DND-41 (cell line): ENCODE measurements at regions not wholly inside any gene's neighbourhood (a gene's known extent, or its start where the extent isn't known, plus 50 kb on each side); places are given as distances from the start of the nearest gene placed in this dataset.

Source experiments
- ATAC-seq: fragments of 200-7000 bp; cut with Tn5 transposase; 3 replicates; pipeline ENCODE4 v1.9.1; 2021; ENCODE audit warnings: low read depth; ENCODE audit not compliant: insufficient read depth
- DNase-seq: peaks from one replicate; pipeline ENCODE4 v3.0.0-alpha.2; 2020
- H2AFZ ChIP-seq: 2 replicates; pipeline ENCODE4 v1.6.0; 2012; ENCODE audit warnings: low read depth, low read length
- H3K27ac ChIP-seq: 2 replicates; pipeline ENCODE4 v1.5.1; 2012; ENCODE audit warnings: low read length, inconsistent platforms
- H3K27me3 ChIP-seq: fragments of 200-600 bp; sonication (generic); 2 replicates; pipeline ENCODE4 v1.6.0; 2012; ENCODE audit warnings: low read length, mild to moderate bottlenecking, inconsistent platforms; ENCODE audit not compliant: insufficient read depth, poor library complexity
- H3K36me3 ChIP-seq: 2 replicates; pipeline ENCODE4 v1.5.1; 2012; ENCODE audit warnings: low read length, inconsistent platforms; ENCODE audit not compliant: insufficient read depth
- H3K4me1 ChIP-seq: 2 replicates; pipeline ENCODE4 v1.5.1; 2012; ENCODE audit warnings: mild to moderate bottlenecking, low read length; ENCODE audit not compliant: insufficient read depth
- H3K4me2 ChIP-seq: 2 replicates; pipeline ENCODE4 v1.6.0; 2012; ENCODE audit warnings: mild to moderate bottlenecking, moderate library complexity, low read length, inconsistent platforms; ENCODE audit not compliant: insufficient read depth
- H3K4me3 ChIP-seq, 2 experiments: fragments of 200-600 bp in 1 of 2; shearing (Covaris generic) in 1 of 2; 2 replicates each; pipeline ENCODE4 v1.5.1; 2012 to 2016; ENCODE audit warnings: inconsistent platforms in 2 of 2, low read length in 2 of 2, mild to moderate bottlenecking in 2 of 2, low read depth in 1 of 2, moderate library complexity in 1 of 2
- H3K79me2 ChIP-seq: 2 replicates; pipeline ENCODE4 v1.6.0; 2012; ENCODE audit warnings: low read length, inconsistent platforms; ENCODE audit not compliant: insufficient read depth
- H3K9ac ChIP-seq: 2 replicates; pipeline ENCODE4 v1.6.0; 2012; ENCODE audit warnings: low read depth, mild to moderate bottlenecking, inconsistent platforms, low read length, moderate library complexity
- H3K9me3 ChIP-seq: 2 replicates; pipeline ENCODE4 v1.5.1; 2012; ENCODE audit warnings: low read length, moderate library complexity, mild to moderate bottlenecking, inconsistent platforms; ENCODE audit not compliant: insufficient read depth, severe bottlenecking
- H4K20me1 ChIP-seq: 2 replicates; pipeline ENCODE4 v1.6.0; 2012; ENCODE audit warnings: low read length; ENCODE audit not compliant: insufficient read depth
- EZH2 ChIP-seq: IDR thresholded peaks from 3 replicates; pipeline ENCODE4 v1.6.1; 2012; ENCODE audit warnings: borderline replicate concordance, low read depth, mild to moderate bottlenecking, moderate library complexity, low read length, inconsistent platforms; ENCODE audit not compliant: severe bottlenecking
- TF ChIP-seq, protein P1 (sequence below): IDR thresholded peaks from 2 replicates; pipeline ENCODE4 v1.5.1; 2012; ENCODE audit warnings: borderline replicate concordance, low read length, moderate library complexity, mild to moderate bottlenecking; ENCODE audit not compliant: poor library complexity, severe bottlenecking; ENCODE audit errors: extremely low read depth

DNA sequence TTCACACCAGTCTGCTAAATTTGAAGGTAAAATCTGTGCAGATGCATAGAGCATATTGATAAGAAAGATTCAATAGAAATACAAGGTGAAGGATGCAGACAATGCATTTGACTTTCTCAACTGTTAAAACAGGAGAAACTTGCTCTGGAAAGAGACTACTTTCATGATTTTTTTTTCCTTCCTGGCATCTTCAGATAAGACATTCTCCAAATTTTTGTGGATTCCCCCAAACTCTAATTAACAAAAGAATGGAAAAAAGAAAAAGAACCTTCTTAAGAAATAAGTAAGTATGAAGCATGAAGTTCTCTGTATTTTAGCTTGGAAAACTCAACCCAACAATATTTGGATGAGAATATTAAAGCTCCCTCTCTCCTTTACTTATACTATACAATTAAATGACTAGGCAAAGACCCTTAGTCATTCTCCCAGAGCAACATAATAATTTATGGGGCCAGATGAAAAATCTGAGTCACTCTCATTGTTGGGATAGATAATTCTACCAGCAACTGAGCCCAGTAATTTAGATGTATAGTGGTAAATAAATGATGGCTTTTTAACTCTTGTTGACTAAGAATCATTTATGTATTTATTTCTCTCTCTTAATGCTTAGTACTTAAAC lies 298.7 kb upstream of the COL3A1 start:
- no peak overlapping the region for H3K27ac ChIP-seq
- TF ChIP-seq, protein P1, sequence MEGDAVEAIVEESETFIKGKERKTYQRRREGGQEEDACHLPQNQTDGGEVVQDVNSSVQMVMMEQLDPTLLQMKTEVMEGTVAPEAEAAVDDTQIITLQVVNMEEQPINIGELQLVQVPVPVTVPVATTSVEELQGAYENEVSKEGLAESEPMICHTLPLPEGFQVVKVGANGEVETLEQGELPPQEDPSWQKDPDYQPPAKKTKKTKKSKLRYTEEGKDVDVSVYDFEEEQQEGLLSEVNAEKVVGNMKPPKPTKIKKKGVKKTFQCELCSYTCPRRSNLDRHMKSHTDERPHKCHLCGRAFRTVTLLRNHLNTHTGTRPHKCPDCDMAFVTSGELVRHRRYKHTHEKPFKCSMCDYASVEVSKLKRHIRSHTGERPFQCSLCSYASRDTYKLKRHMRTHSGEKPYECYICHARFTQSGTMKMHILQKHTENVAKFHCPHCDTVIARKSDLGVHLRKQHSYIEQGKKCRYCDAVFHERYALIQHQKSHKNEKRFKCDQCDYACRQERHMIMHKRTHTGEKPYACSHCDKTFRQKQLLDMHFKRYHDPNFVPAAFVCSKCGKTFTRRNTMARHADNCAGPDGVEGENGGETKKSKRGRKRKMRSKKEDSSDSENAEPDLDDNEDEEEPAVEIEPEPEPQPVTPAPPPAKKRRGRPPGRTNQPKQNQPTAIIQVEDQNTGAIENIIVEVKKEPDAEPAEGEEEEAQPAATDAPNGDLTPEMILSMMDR, result no peak
- TF ChIP-seq EZH2, result no peak
- DNase-seq, result no peak
- no peaks in the 10 kb centered on the region for H3K4me1 ChIP-seq
- no peak overlapping the region for H3K9ac ChIP-seq
- H3K27me3 ChIP-seq, result no peaks in the 10 kb centered on the region
- no peak overlapping the region for H3K4me3 ChIP-seq
- no peak overlapping the region for H2AFZ ChIP-seq
- no peaks in the 10 kb centered on the region for H4K20me1 ChIP-seq
- no peaks in the 10 kb centered on the region for H3K9me3 ChIP-seq
- no peaks in the 10 kb centered on the region for H3K79me2 ChIP-seq
- no peaks in the 10 kb centered on the region for H3K36me3 ChIP-seq
- no peak overlapping the region for H3K4me2 ChIP-seq
- ATAC-seq, result no peak

DNA sequence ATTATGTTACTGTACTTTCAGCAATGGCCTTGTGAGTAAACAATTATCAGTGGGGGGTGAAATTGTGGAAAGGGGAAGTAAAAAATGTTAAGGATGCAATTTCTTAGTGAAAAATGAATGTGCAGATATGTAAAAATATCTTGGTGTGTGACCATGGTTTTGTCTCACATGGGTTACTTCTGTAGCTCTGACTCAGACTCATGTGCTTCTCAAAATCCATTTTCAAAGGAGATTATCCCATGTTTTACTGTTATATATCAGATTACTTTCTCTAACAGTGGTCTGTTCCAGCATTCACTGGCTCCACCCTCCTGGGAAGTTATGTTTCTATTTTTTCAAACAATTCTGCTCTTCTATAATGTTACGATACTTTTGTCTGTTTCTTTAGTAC lies 298.2 kb upstream of the COL3A1 start:
- H4K20me1 ChIP-seq, result no peaks in the 10 kb centered on the region
- no peaks in the 10 kb centered on the region for H3K36me3 ChIP-seq
- DNase-seq, result no peak
- H3K27me3 ChIP-seq, result no peaks in the 10 kb centered on the region
- no peak overlapping the region for H3K4me3 ChIP-seq
- no peaks in the 10 kb centered on the region for H3K79me2 ChIP-seq
- no peaks in the 10 kb centered on the region for H3K4me1 ChIP-seq
- H2AFZ ChIP-seq, result no peak overlapping the region
- no peak overlapping the region for H3K27ac ChIP-seq
- TF ChIP-seq EZH2, result no peak
- TF ChIP-seq, protein P1, result no peak
- no peaks in the 10 kb centered on the region for H3K9me3 ChIP-seq
- no peak overlapping the region for H3K9ac ChIP-seq
- no peak for ATAC-seq
- no peak overlapping the region for H3K4me2 ChIP-seq

DNA sequence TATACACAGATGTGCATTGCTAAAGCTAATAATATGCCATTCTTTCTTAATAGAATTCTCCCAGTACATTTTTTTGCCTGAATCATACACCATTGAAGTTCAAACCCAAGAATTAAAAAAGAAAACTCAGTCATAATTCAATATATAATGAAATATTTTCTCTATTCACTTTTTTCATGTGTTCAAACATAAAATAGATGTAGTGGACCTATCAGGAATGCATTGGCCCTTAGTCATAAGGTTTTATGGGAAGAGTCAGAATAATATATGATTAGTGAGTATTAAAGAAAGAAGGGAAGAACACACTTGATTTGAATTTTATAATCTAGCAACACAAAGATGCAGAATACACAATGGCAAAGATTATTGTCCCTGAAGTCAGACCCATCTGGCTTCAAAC lies 297.0 kb upstream of the COL3A1 start:
- no peak overlapping the region for H3K4me3 ChIP-seq
- H3K36me3 ChIP-seq, result no peaks in the 10 kb centered on the region
- no peaks in the 10 kb centered on the region for H3K9me3 ChIP-seq
- H2AFZ ChIP-seq, result no peak overlapping the region
- no peaks in the 10 kb centered on the region for H4K20me1 ChIP-seq
- H3K27ac ChIP-seq, result no peak overlapping the region
- DNase-seq, result no peak
- H3K4me2 ChIP-seq, result no peak overlapping the region
- no peak for ATAC-seq
- no peaks in the 10 kb centered on the region for H3K79me2 ChIP-seq
- no peaks in the 10 kb centered on the region for H3K27me3 ChIP-seq
- no peaks in the 10 kb centered on the region for H3K4me1 ChIP-seq
- H3K9ac ChIP-seq, result no peak overlapping the region
- TF ChIP-seq, protein P1, result no peak
- TF ChIP-seq EZH2, result no peak
